ENCODE measurements at regions not wholly inside any gene's neighbourhood (a gene's known extent, or its start where the extent isn't known, plus 50 kb on each side); places are given as distances from the start of the nearest gene placed in this dataset.
"Not testable (repeated sequence)": the region's sequence is repeated elsewhere in the genome, so short reads cannot be mapped to it uniquely, and the experiment has no call there.

- DNase-seq, result no peak
Measured at GRCh38 chr18:67131498-67131897, 385.0 kb downstream of the DSEL start.

- not testable (repeated sequence) for DNase-seq
Measured at GRCh38 chr18:67126751-67127150, 389.8 kb downstream of the DSEL start.

GRCh38 chr18:67123901-67124300 lies 392.6 kb downstream of the DSEL start:
- no peak for DNase-seq

GRCh38 chr18:67117804-67118203 lies 398.7 kb downstream of the DSEL start:
- no peak for DNase-seq

GRCh38 chr18:67109535-67109934 lies 407.0 kb downstream of the DSEL start:
- no peak for DNase-seq

GRCh38 chr18:67108894-67109293 lies 407.6 kb downstream of the DSEL start:
- no peak for DNase-seq

- no peak for DNase-seq
Measured at GRCh38 chr18:67104700-67105284, 411.7 kb downstream of the DSEL start.

GRCh38 chr18:67094123-67094522 lies 422.4 kb downstream of the DSEL start:
- no peak for DNase-seq

GRCh38 chr18:67092141-67092540 lies 424.4 kb downstream of the DSEL start:
- DNase-seq, result no peak

GRCh38 chr18:67081482-67082211 lies 434.9 kb downstream of the DSEL start:
- no peak for DNase-seq

- DNase-seq, result no peak
Measured at GRCh38 chr18:67080601-67081000, 435.9 kb downstream of the DSEL start.

- no peak for DNase-seq
Measured at GRCh38 chr18:67074309-67074708, 442.2 kb downstream of the DSEL start.

- no peak for DNase-seq
Measured at GRCh38 chr18:67072791-67073190, 443.7 kb downstream of the DSEL start.

- DNase-seq, result no peak
Measured at GRCh38 chr18:67068608-67069007, 447.9 kb downstream of the DSEL start.

GRCh38 chr18:67047334-67047733 lies 443.4 kb upstream of the CDH19 start:
- DNase-seq, result no peak

GRCh38 chr18:67043276-67043675 lies 439.4 kb upstream of the CDH19 start:
- no peak for DNase-seq

- no peak for DNase-seq
Measured at GRCh38 chr18:67041334-67041733, 437.4 kb upstream of the CDH19 start.

- DNase-seq, result no peak
Measured at GRCh38 chr18:67035026-67035425, 431.1 kb upstream of the CDH19 start.

- no peak for DNase-seq
Measured at GRCh38 chr18:67023059-67023458, 419.2 kb upstream of the CDH19 start.

GRCh38 chr18:67010919-67011318 lies 407.0 kb upstream of the CDH19 start:
- DNase-seq, result no peak

- no peak for DNase-seq
Measured at GRCh38 chr18:67007999-67008398, 404.1 kb upstream of the CDH19 start.

- no peak for DNase-seq
Measured at GRCh38 chr18:67007085-67007484, 403.2 kb upstream of the CDH19 start.

- no peak for DNase-seq
Measured at GRCh38 chr18:67001052-67001451, 397.2 kb upstream of the CDH19 start.

- DNase-seq, result no peak
Measured at GRCh38 chr18:66999003-66999402, 395.1 kb upstream of the CDH19 start.

- no peak for DNase-seq
Measured at GRCh38 chr18:66995270-66995669, 391.4 kb upstream of the CDH19 start.

Data from effector CD4-positive, alpha-beta T cell (primary cell).